ENCODE measurements at regions not wholly inside any gene's neighbourhood (a gene's known extent, or its start where the extent isn't known, plus 50 kb on each side); places are given as distances from the start of the nearest gene placed in this dataset.

- no peak for DNase-seq (ENCODE audit: low read depth)
- H3K4me3 ChIP-seq (ENCODE audit: low read depth, low read length), result no peak overlapping the region
- TF ChIP-seq CTCF (IDR thresholded peaks at IDR 0.05; ENCODE audit: insufficient read depth, low read length), result no peak
Observed at GRCh38 chr6:62465206-62465605, 179.2 kb upstream of the KHDRBS2 start.

- no peak for TF ChIP-seq CTCF (IDR thresholded peaks at IDR 0.05; ENCODE audit: insufficient read depth, low read length)
- DNase-seq (ENCODE audit: low read depth), result no peak
- no peak overlapping the region for H3K4me3 ChIP-seq (ENCODE audit: low read depth, low read length)
Observed at GRCh38 chr6:62452586-62452985, 166.6 kb upstream of the KHDRBS2 start.

- TF ChIP-seq CTCF (IDR thresholded peaks at IDR 0.05; ENCODE audit: insufficient read depth, low read length), result no peak
Observed at GRCh38 chr6:62446647-62447316, 160.8 kb upstream of the KHDRBS2 start.

GRCh38 chr6:62445521-62445920 lies 159.5 kb upstream of the KHDRBS2 start:
- TF ChIP-seq CTCF (IDR thresholded peaks at IDR 0.05; ENCODE audit: insufficient read depth, low read length), result no peak
- DNase-seq (ENCODE audit: low read depth), result no peak
- no peak overlapping the region for H3K4me3 ChIP-seq (ENCODE audit: low read depth, low read length)

More at GRCh38 chr6:62446647-62447316, 160.8 kb upstream of the KHDRBS2 start:
- DNase-seq (ENCODE audit: low read depth), result no peak
- H3K4me3 ChIP-seq (ENCODE audit: low read depth, low read length), result no peak overlapping the region

- no peak for TF ChIP-seq CTCF (IDR thresholded peaks at IDR 0.05; ENCODE audit: insufficient read depth, low read length)
- DNase-seq (ENCODE audit: low read depth), result no peak
- H3K4me3 ChIP-seq (ENCODE audit: low read depth, low read length), result no peak overlapping the region
Observed at GRCh38 chr6:62441182-62441581, 155.2 kb upstream of the KHDRBS2 start.

- no peak overlapping the region for H3K4me3 ChIP-seq (ENCODE audit: low read depth, low read length)
- TF ChIP-seq CTCF (IDR thresholded peaks at IDR 0.05; ENCODE audit: insufficient read depth, low read length), result no peak
- no peak for DNase-seq (ENCODE audit: low read depth)
Observed at GRCh38 chr6:62429781-62430180, 143.8 kb upstream of the KHDRBS2 start.

All from fibroblast of the aortic adventitia (primary cell).